ENCODE measurements at regions not wholly inside any gene's neighbourhood (a gene's known extent, or its start where the extent isn't known, plus 50 kb on each side); places are given as distances from the start of the nearest gene placed in this dataset.

GRCh38 chr10:130777507-130778165 is 533.9 kb downstream of the TCERG1L start:
- Histone ChIP-seq H3K9ac (no peak overlapping the region), H3K9me2 (ENCODE audit: insufficient read depth) (no peaks in the 10 kb centered on the region), H3K27me3 (replicated peaks; ENCODE audit: insufficient read depth) (no peaks in the 10 kb centered on the region), H3F3A (ENCODE audit: insufficient read depth) (no peaks in the 10 kb centered on the region), H3K4me2 (ENCODE audit: unreplicated experiment) (no peak overlapping the region), H4K20me1 (ENCODE audit: insufficient read depth) (no peaks in the 10 kb centered on the region), H3K79me2 (ENCODE audit: insufficient read depth) (no peaks in the 10 kb centered on the region), H3K4me3 (no peak overlapping the region), H3K36me3 (ENCODE audit: low read depth) (no peaks in the 10 kb centered on the region), H3K9me3 (ENCODE audit: low read depth) (no peaks in the 10 kb centered on the region), H2AFZ (no peak overlapping the region), H3K4me1 (ENCODE audit: insufficient read depth) (no peaks in the 10 kb centered on the region), H3K27ac (no peak overlapping the region)
- no peak for DNase-seq
- TF ChIP-seq EZH2 (IDR thresholded peaks at IDR 0.05; ENCODE audit: insufficient read depth, poor library complexity, severe bottlenecking), result no peak
- TF ChIP-seq EZH2phosphoT487 (IDR thresholded peaks at IDR 0.05; ENCODE audit: insufficient read depth, low read depth), result no peak
- WGBS, 2 experiments (ENCODE audit: low coverage in 1 of 2, low lambda C conversion rate in 2 of 2, missing lambda C conversion rate in 2 of 2), result 35 to 40% methylated on average over 14 to 15 of the region's 15 CpGs
- in situ Hi-C loops (cut with MboI), result no loop called here

- Histone ChIP-seq H2AFZ (no peak overlapping the region), H3K9me3 (ENCODE audit: low read depth) (no peaks in the 10 kb centered on the region), H3K27me3 (replicated peaks; ENCODE audit: insufficient read depth) (no peaks in the 10 kb centered on the region), H3K36me3 (ENCODE audit: low read depth) (no peaks in the 10 kb centered on the region), H4K20me1 (ENCODE audit: insufficient read depth) (no peaks in the 10 kb centered on the region), H3K79me2 (ENCODE audit: insufficient read depth) (no peaks in the 10 kb centered on the region), H3K27ac (no peak overlapping the region), H3K4me2 (ENCODE audit: unreplicated experiment) (no peak overlapping the region), H3K9me2 (ENCODE audit: insufficient read depth) (no peaks in the 10 kb centered on the region), H3K9ac (no peak overlapping the region), H3K4me1 (ENCODE audit: insufficient read depth) (no peaks in the 10 kb centered on the region), H3K4me3 (no peak overlapping the region), H3F3A (ENCODE audit: insufficient read depth) (no peaks in the 10 kb centered on the region)
- in situ Hi-C loops (cut with MboI), result no loop called here
- TF ChIP-seq EZH2phosphoT487 (IDR thresholded peaks at IDR 0.05; ENCODE audit: insufficient read depth, low read depth), result no peak
- no peak for TF ChIP-seq EZH2 (IDR thresholded peaks at IDR 0.05; ENCODE audit: insufficient read depth, poor library complexity, severe bottlenecking)
- DNase-seq, result no peak
- 8 to 19% methylated on average over 7 of the region's 7 CpGs for WGBS, 2 experiments (ENCODE audit: low coverage in 1 of 2, low lambda C conversion rate in 2 of 2, missing lambda C conversion rate in 2 of 2)
Observed at GRCh38 chr10:130778166-130778545, 533.4 kb downstream of the TCERG1L start.

- H3K4me2 ChIP-seq (ENCODE audit: unreplicated experiment), result no peak overlapping the region
- H3F3A ChIP-seq (ENCODE audit: insufficient read depth), result no peaks in the 10 kb centered on the region
- no peak overlapping the region for H3K9ac ChIP-seq
- no peaks in the 10 kb centered on the region for H3K36me3 ChIP-seq (ENCODE audit: low read depth)
- DNase-seq, result no peak
- TF ChIP-seq EZH2 (IDR thresholded peaks at IDR 0.05; ENCODE audit: insufficient read depth, poor library complexity, severe bottlenecking), result no peak
- H3K27ac ChIP-seq, result no peak overlapping the region
- in situ Hi-C loops (cut with MboI), result no loop called here
- WGBS, 2 experiments (ENCODE audit: low coverage in 1 of 2, low lambda C conversion rate in 2 of 2, missing lambda C conversion rate in 2 of 2), result 20 to 21% methylated on average over 9 of the region's 9 CpGs
- H3K4me1 ChIP-seq (ENCODE audit: insufficient read depth), result no peaks in the 10 kb centered on the region
- no peaks in the 10 kb centered on the region for H4K20me1 ChIP-seq (ENCODE audit: insufficient read depth)
- H3K79me2 ChIP-seq (ENCODE audit: insufficient read depth), result no peaks in the 10 kb centered on the region
- H3K4me3 ChIP-seq, result no peak overlapping the region
- no peaks in the 10 kb centered on the region for H3K27me3 ChIP-seq (replicated peaks; ENCODE audit: insufficient read depth)
- H3K9me2 ChIP-seq (ENCODE audit: insufficient read depth), result no peaks in the 10 kb centered on the region
- H2AFZ ChIP-seq, result no peak overlapping the region
- H3K9me3 ChIP-seq (ENCODE audit: low read depth), result no peaks in the 10 kb centered on the region
Observed at GRCh38 chr10:130780763-130781162, 530.8 kb downstream of the TCERG1L start.

- Histone ChIP-seq H4K20me1 (ENCODE audit: insufficient read depth) (no peaks in the 10 kb centered on the region), H2AFZ (no peak overlapping the region), H3K4me1 (ENCODE audit: insufficient read depth) (no peaks in the 10 kb centered on the region), H3K27me3 (replicated peaks; ENCODE audit: insufficient read depth) (no peaks in the 10 kb centered on the region), H3K4me3 (no peak overlapping the region), H3F3A (ENCODE audit: insufficient read depth) (no peaks in the 10 kb centered on the region), H3K27ac (no peak overlapping the region), H3K36me3 (ENCODE audit: low read depth) (no peaks in the 10 kb centered on the region), H3K4me2 (ENCODE audit: unreplicated experiment) (no peak overlapping the region), H3K9me3 (ENCODE audit: low read depth) (no peaks in the 10 kb centered on the region), H3K9me2 (ENCODE audit: insufficient read depth) (no peaks in the 10 kb centered on the region), H3K79me2 (ENCODE audit: insufficient read depth) (no peaks in the 10 kb centered on the region), H3K9ac (no peak overlapping the region)
- in situ Hi-C loops (cut with MboI), result no loop called here
- no peak for DNase-seq
- 25% methylated on average over 8 of the region's 8 CpGs for WGBS, 2 experiments (ENCODE audit: low coverage in 1 of 2, low lambda C conversion rate in 2 of 2, missing lambda C conversion rate in 2 of 2)
- TF ChIP-seq EZH2 (IDR thresholded peaks at IDR 0.05; ENCODE audit: insufficient read depth, poor library complexity, severe bottlenecking), result no peak
Observed at GRCh38 chr10:130781206-130781605, 530.3 kb downstream of the TCERG1L start.

- WGBS, 2 experiments (ENCODE audit: low coverage in 1 of 2, low lambda C conversion rate in 2 of 2, missing lambda C conversion rate in 2 of 2), result 44 to 46% methylated on average over 7 of the region's 7 CpGs
- no peaks in the 10 kb centered on the region for H3K36me3 ChIP-seq (ENCODE audit: low read depth)
- in situ Hi-C loops (cut with MboI), result no loop called here
Observed at GRCh38 chr10:130781623-130782022, 529.9 kb downstream of the TCERG1L start.

More at GRCh38 chr10:130781623-130782022, 529.9 kb downstream of the TCERG1L start:
- H3K79me2 ChIP-seq (ENCODE audit: insufficient read depth), result no peaks in the 10 kb centered on the region
- no peak overlapping the region for H3K27ac ChIP-seq
- no peaks in the 10 kb centered on the region for H3K4me1 ChIP-seq (ENCODE audit: insufficient read depth)
- TF ChIP-seq EZH2 (IDR thresholded peaks at IDR 0.05; ENCODE audit: insufficient read depth, poor library complexity, severe bottlenecking) (no peak), EZH2phosphoT487 (IDR thresholded peaks at IDR 0.05; ENCODE audit: insufficient read depth, low read depth) (no peak)
- no peak overlapping the region for H3K4me3 ChIP-seq
- no peaks in the 10 kb centered on the region for H3F3A ChIP-seq (ENCODE audit: insufficient read depth)
- H3K9me3 ChIP-seq (ENCODE audit: low read depth), result no peaks in the 10 kb centered on the region
- H3K27me3 ChIP-seq (replicated peaks; ENCODE audit: insufficient read depth), result no peaks in the 10 kb centered on the region
- no peak for DNase-seq
- H3K4me2 ChIP-seq (ENCODE audit: unreplicated experiment), result no peak overlapping the region
- no peak overlapping the region for H3K9ac ChIP-seq
- H4K20me1 ChIP-seq (ENCODE audit: insufficient read depth), result no peaks in the 10 kb centered on the region
- H2AFZ ChIP-seq, result no peak overlapping the region
- no peaks in the 10 kb centered on the region for H3K9me2 ChIP-seq (ENCODE audit: insufficient read depth)

Data from GM23248 (cell line).